ENCODE measurements at regions not wholly inside any gene's neighbourhood (a gene's known extent, or its start where the extent isn't known, plus 50 kb on each side); places are given as distances from the start of the nearest gene placed in this dataset.

DNA sequence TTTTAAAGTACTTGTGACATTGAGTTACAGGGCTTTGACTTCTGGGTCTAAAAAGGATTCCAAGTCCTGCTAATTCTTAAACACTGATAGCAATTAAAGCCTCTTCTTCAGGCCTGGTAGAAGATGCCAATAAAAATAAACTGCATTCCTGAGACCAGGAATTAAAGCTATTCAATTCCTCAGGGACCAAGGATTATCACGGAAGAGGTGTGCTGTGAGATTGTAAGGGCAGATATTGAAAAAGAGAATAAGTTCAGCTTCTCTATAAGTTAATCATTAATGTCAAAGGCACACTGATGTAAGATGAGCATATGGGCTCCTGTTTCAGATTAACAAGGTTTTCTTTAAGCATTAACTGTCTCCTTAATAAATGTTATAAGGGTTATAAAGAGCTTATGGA is 611.3 kb downstream of the SI start:
- no peak for DNase-seq (ENCODE audit: low read depth)
- no peak overlapping the region for H3K4me3 ChIP-seq (ENCODE audit: control insufficient read depth, low read depth, low read length)
- TF ChIP-seq, protein P1, sequence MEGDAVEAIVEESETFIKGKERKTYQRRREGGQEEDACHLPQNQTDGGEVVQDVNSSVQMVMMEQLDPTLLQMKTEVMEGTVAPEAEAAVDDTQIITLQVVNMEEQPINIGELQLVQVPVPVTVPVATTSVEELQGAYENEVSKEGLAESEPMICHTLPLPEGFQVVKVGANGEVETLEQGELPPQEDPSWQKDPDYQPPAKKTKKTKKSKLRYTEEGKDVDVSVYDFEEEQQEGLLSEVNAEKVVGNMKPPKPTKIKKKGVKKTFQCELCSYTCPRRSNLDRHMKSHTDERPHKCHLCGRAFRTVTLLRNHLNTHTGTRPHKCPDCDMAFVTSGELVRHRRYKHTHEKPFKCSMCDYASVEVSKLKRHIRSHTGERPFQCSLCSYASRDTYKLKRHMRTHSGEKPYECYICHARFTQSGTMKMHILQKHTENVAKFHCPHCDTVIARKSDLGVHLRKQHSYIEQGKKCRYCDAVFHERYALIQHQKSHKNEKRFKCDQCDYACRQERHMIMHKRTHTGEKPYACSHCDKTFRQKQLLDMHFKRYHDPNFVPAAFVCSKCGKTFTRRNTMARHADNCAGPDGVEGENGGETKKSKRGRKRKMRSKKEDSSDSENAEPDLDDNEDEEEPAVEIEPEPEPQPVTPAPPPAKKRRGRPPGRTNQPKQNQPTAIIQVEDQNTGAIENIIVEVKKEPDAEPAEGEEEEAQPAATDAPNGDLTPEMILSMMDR (IDR thresholded peaks at IDR 0.05; ENCODE audit: control insufficient read depth, insufficient read depth, low read depth, low read length, missing control alignments) = no peak

DNA sequence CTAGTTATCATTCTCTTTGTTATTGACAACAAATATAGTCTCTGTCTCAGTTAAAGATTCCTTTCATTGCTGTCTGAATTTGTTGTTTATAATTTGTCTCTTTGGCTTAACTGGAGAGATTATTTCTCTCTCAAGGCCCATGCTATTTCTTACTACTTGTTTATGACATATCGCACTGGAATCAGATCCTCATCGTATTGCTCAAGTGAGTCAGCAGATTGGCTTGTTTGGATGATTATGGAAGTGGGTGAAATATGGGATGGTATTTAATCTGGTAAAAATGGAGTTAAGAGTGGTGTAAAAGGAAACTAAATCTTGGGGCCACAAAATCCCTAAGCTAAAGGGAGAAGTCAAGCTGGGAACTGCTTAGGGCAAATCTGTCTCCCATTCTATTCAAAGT is 613.1 kb downstream of the SI start:
- no peak for DNase-seq (ENCODE audit: low read depth)
- no peak overlapping the region for H3K4me3 ChIP-seq (ENCODE audit: control insufficient read depth, low read depth, low read length)
- TF ChIP-seq, protein P1 (IDR thresholded peaks at IDR 0.05; ENCODE audit: control insufficient read depth, insufficient read depth, low read depth, low read length, missing control alignments) = no peak

DNA sequence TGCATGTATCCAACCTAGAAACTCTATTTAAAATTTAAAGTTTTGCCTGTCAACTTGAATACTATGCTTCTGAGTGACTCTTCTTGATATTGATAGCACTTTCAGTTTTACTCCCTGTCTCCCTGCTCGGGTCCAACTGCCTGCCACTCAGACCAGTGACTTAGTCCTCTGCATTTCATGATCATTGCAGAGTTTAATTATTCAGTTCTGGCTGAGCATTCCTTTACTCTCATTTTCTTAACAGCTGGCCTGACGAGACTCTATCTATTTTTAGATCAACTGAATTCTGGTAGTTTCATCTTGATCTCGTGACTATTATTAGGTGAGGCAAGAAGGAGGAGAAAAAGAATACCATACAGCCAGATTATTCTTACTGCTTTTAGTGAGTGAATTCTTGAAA is 617.4 kb downstream of the SI start:
- DNase-seq (ENCODE audit: low read depth) = no peak
- H3K4me3 ChIP-seq (ENCODE audit: control insufficient read depth, low read depth, low read length) = no peak overlapping the region
- TF ChIP-seq, protein P1 (IDR thresholded peaks at IDR 0.05; ENCODE audit: control insufficient read depth, insufficient read depth, low read depth, low read length, missing control alignments) = no peak

DNA sequence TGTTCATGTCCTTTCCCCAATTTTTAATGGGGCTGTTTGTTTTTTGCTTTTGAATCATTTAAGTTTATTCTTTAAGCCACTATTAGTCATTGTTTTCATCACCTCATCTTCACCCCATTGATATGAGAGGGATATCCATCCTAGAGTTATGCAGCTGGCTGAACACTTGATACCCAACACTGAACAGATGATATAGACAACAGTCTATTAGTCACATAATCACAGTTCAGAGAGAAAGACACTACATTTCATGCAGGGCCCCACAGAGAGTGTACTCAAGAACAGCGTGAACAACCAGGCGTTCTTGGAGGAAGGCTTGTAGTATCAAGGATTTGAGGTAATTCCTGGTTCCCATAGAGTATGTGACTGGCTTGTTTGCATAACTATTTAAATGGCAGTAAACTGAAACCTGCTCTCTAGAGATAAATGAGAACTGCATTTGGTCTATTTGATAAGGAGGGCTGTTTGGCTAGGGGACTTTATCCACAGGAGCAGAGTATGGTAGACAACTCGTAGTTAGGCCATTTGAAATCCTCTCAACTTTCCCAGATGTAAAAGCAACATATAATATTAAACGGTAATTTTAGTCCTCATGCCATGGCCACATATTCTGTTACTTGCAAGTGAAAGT is 618.7 kb downstream of the SI start:
- DNase-seq (ENCODE audit: low read depth) = no peak
- TF ChIP-seq, protein P1 (IDR thresholded peaks at IDR 0.05; ENCODE audit: control insufficient read depth, insufficient read depth, low read depth, low read length, missing control alignments) = no peak
- no peak overlapping the region for H3K4me3 ChIP-seq (ENCODE audit: control insufficient read depth, low read depth, low read length)

DNA sequence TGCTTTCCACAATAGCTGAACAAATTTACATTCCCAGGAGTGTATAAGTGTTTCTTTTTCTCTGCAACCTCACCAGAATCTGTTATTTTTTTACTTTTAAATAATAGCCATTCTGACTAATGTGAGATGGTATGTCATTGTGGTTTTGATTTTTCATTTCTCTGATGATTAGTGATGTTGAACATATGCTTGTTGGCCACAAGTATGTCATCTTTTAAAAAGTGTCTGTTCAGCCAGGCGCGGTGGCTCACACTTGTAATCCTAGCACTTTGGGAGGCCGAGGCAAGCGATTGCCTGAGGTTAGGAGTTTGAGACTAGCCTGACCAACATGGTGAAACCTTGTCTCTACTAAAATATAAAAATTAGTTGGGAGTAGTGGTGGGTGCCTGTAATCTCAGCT is 619.3 kb downstream of the SI start:
- no peak overlapping the region for H3K4me3 ChIP-seq (ENCODE audit: control insufficient read depth, low read depth, low read length)
- TF ChIP-seq, protein P1 (IDR thresholded peaks at IDR 0.05; ENCODE audit: control insufficient read depth, insufficient read depth, low read depth, low read length, missing control alignments) = no peak
- peak; percentile 78 for DNase-seq (ENCODE audit: low read depth)

DNA sequence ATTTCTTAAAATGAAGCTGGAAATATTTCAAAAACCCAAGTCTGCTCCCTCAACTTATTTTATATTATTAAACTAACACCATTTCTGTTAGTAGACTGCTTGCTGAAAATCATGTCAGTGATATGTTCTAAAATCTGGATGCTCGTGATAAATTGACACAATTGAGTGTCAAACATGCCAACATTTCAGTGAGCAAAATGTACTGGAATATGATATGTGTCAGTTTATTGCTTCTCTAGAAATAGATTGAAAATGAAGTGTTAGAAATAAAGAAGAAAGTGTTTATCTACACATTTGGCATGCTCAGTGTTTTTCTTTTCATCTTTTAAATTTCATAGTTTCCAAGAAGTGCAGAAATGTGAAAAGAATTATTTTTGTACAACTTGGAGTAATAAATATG is 624.6 kb downstream of the SI start:
- no peak overlapping the region for H3K4me3 ChIP-seq (ENCODE audit: control insufficient read depth, low read depth, low read length)
- DNase-seq (ENCODE audit: low read depth) = no peak

More for the DNA sequence above, 624.6 kb downstream of the SI start:
- TF ChIP-seq, protein P1 (IDR thresholded peaks at IDR 0.05; ENCODE audit: control insufficient read depth, insufficient read depth, low read depth, low read length, missing control alignments) = no peak
